Tibial nerve (tissue), 4 donors: ENCODE measurements at regions not wholly inside any gene's neighbourhood (a gene's known extent, or its start where the extent isn't known, plus 50 kb on each side); places are given as distances from the start of the nearest gene placed in this dataset.

ENCODE experiments used
- EP300 ChIP-seq, 2 donors: sonication (generic); formaldehyde crosslinking; IDR thresholded peaks; one replicate each; pipeline ENCODE4 v1.6.1; 2017; ENCODE audit warnings: antibody characterized with exemption in 2 of 2, mild to moderate bottlenecking in 1 of 2
- POLR2A ChIP-seq, 2 donors: fragments of 450-650 bp; IDR thresholded peaks; one replicate each; pipeline ENCODE4 v1.6.1; 2017; ENCODE audit warnings: antibody characterized with exemption in 2 of 2, mild to moderate bottlenecking in 2 of 2, moderate library complexity in 2 of 2
- TF ChIP-seq, protein P1 (sequence below), 5 experiments: fragments of 200-600 bp in 3 of 5; fragments of 450-650 bp in 2 of 5; sonication (generic) in 3 of 5; IDR thresholded peaks; one replicate each; pipeline ENCODE4 v1.5.1; 2016 to 2019; ENCODE audit warnings: antibody characterized with exemption in 5 of 5, mild to moderate bottlenecking in 3 of 5, moderate library complexity in 2 of 5

- TF ChIP-seq EP300 (IDR thresholded peaks at IDR 0.05): no peak
- TF ChIP-seq, protein P1, sequence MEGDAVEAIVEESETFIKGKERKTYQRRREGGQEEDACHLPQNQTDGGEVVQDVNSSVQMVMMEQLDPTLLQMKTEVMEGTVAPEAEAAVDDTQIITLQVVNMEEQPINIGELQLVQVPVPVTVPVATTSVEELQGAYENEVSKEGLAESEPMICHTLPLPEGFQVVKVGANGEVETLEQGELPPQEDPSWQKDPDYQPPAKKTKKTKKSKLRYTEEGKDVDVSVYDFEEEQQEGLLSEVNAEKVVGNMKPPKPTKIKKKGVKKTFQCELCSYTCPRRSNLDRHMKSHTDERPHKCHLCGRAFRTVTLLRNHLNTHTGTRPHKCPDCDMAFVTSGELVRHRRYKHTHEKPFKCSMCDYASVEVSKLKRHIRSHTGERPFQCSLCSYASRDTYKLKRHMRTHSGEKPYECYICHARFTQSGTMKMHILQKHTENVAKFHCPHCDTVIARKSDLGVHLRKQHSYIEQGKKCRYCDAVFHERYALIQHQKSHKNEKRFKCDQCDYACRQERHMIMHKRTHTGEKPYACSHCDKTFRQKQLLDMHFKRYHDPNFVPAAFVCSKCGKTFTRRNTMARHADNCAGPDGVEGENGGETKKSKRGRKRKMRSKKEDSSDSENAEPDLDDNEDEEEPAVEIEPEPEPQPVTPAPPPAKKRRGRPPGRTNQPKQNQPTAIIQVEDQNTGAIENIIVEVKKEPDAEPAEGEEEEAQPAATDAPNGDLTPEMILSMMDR (IDR thresholded peaks at IDR 0.05): no peak
- no peak for TF ChIP-seq POLR2A (IDR thresholded peaks at IDR 0.05)
These were observed 961.9 kb downstream of the CDH11 start for GRCh38 chr16:64159976-64160375.
